UCSD-AML1 (cell line): ENCODE measurements at regions not wholly inside any gene's neighbourhood (a gene's known extent, or its start where the extent isn't known, plus 50 kb on each side); places are given as distances from the start of the nearest gene placed in this dataset.

Source experiments
- DNase-seq: peaks from one replicate; lab custom pipeline; 2025; ENCODE audit not compliant: unreplicated experiment; lab: John Stamatoyannopoulos, UW

GRCh38 chr18:75926811-75927210, 499.3 kb upstream of the SMIM21 start:
- no peak for DNase-seq

GRCh38 chr18:75923169-75923568, 495.7 kb upstream of the SMIM21 start:
- DNase-seq: no peak

- no peak for DNase-seq
Measured at GRCh38 chr18:75916624-75916982, 489.1 kb upstream of the SMIM21 start.

- no peak for DNase-seq
Measured at GRCh38 chr18:75915941-75916623, 488.6 kb upstream of the SMIM21 start.

- no peak for DNase-seq
Measured at GRCh38 chr18:75912829-75913228, 485.3 kb upstream of the SMIM21 start.

GRCh38 chr18:75904416-75904815, 476.9 kb upstream of the SMIM21 start:
- DNase-seq: no peak

GRCh38 chr18:75898651-75899050, 471.1 kb upstream of the SMIM21 start:
- DNase-seq: no peak

GRCh38 chr18:75897386-75897785, 469.9 kb upstream of the SMIM21 start:
- no peak for DNase-seq

GRCh38 chr18:75896865-75897264, 469.4 kb upstream of the SMIM21 start:
- DNase-seq: no peak

- DNase-seq: no peak
Measured at GRCh38 chr18:75895135-75895534, 467.6 kb upstream of the SMIM21 start.

- no peak for DNase-seq
Measured at GRCh38 chr18:75884728-75885127, 457.2 kb upstream of the SMIM21 start.

GRCh38 chr18:75880925-75881504, 453.5 kb upstream of the SMIM21 start:
- no peak for DNase-seq

GRCh38 chr18:75880266-75880665, 452.8 kb upstream of the SMIM21 start:
- no peak for DNase-seq

GRCh38 chr18:75879196-75879595, 451.7 kb upstream of the SMIM21 start:
- no peak for DNase-seq

GRCh38 chr18:75875559-75875958, 448.1 kb upstream of the SMIM21 start:
- DNase-seq: no peak

- DNase-seq: no peak
Measured at GRCh38 chr18:75874401-75875089, 447.0 kb upstream of the SMIM21 start.

GRCh38 chr18:75871596-75871995, 444.1 kb upstream of the SMIM21 start:
- no peak for DNase-seq

GRCh38 chr18:75869162-75869561, 441.7 kb upstream of the SMIM21 start:
- no peak for DNase-seq

- DNase-seq: no peak
Measured at GRCh38 chr18:75868031-75868430, 440.5 kb upstream of the SMIM21 start.

- DNase-seq: no peak
Measured at GRCh38 chr18:75865639-75866038, 438.1 kb upstream of the SMIM21 start.

- no peak for DNase-seq
Measured at GRCh38 chr18:75864816-75865215, 437.3 kb upstream of the SMIM21 start.

GRCh38 chr18:75863696-75864095, 436.2 kb upstream of the SMIM21 start:
- DNase-seq: no peak
